ENCODE measurements at regions not wholly inside any gene's neighbourhood (a gene's known extent, or its start where the extent isn't known, plus 50 kb on each side); places are given as distances from the start of the nearest gene placed in this dataset.
A peak's percentile ranks its signal among the peaks of the same experiment; 100 is the strongest.

DNA sequence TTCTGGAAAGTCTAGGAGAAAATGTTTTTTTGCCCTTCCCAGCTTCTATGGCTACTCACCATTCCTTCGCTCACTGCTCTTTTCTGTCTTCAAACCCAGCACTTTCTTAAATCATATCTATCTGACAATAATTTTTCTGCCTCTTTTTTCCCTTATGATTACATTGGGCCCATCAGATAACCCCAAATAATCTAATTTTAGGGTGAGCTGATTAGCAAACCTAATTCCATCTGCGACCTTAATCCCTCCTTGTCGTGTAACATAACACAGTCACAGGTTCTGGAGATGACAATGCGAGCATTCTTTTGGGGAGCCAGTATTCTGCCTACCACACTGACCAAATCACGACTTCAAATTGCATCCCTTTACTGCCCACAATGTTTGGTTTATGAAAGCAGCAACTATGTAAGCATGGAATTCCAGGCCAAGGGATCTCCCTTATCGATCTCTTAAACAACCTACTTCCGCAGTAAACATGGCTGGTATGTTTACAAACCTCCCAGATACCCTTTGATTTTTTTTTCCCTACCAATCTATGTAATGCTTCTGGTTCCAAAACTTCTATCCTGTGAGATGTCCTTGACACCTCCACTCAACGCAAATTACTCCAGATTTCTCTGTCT, 2122.2 kb downstream of the MAT2B start:
- H3K27ac ChIP-seq: peak overlapping the region; percentile 65
- TF ChIP-seq, protein P1, sequence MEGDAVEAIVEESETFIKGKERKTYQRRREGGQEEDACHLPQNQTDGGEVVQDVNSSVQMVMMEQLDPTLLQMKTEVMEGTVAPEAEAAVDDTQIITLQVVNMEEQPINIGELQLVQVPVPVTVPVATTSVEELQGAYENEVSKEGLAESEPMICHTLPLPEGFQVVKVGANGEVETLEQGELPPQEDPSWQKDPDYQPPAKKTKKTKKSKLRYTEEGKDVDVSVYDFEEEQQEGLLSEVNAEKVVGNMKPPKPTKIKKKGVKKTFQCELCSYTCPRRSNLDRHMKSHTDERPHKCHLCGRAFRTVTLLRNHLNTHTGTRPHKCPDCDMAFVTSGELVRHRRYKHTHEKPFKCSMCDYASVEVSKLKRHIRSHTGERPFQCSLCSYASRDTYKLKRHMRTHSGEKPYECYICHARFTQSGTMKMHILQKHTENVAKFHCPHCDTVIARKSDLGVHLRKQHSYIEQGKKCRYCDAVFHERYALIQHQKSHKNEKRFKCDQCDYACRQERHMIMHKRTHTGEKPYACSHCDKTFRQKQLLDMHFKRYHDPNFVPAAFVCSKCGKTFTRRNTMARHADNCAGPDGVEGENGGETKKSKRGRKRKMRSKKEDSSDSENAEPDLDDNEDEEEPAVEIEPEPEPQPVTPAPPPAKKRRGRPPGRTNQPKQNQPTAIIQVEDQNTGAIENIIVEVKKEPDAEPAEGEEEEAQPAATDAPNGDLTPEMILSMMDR (conservative IDR thresholded peaks at IDR 0.05): no peak

DNA sequence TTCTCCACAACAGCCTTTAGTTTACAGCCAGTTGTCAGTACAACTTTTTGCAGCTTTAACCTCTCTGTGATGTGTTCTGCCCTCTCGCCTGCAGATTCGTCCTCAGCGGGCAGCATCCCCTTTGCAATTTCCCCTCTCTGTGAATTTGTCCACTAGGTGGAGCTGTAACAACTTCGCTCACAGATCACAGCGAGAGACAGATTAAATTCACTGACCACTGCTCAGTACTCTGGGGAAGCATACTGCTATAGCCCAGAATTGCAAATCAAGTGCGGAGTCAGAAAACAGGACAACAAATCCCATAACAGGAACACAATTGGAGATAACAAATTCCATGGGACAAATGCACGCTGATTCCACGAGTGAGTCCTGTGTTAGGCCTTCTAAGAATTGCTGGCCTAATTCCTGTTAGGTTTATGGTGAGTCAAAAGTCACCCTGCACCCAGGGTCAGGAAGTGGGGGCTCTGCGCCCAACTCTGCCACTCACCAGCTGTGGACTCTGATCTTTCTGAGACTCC, 2124.9 kb downstream of the MAT2B start:
- peak overlapping the region; percentile 65 for H3K27ac ChIP-seq
- TF ChIP-seq, protein P1 (conservative IDR thresholded peaks at IDR 0.05): peak; percentile 95

DNA sequence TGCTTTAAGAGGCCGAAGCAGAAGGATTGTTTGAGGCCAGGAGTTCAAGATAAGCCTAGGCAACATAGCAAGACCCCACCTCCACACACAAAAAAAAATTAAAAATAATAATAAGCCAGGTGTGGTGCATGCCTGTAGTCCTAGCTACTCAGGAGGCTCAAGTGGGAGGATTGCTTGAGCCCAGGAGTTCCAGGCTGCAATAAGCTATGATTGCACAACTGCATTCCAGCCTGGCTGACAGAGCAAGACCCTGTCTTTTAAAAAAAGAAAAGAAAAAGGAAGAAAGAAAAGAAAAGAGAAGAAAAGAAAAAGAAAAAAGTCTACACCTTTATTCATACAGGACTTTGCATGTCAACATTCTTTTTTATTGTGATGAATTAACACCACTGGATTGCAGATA, 2125.8 kb downstream of the MAT2B start:
- H3K27ac ChIP-seq: no peak overlapping the region; the same call in 1 of the 2 replicates
- TF ChIP-seq, protein P1 (conservative IDR thresholded peaks at IDR 0.05): no peak

DNA sequence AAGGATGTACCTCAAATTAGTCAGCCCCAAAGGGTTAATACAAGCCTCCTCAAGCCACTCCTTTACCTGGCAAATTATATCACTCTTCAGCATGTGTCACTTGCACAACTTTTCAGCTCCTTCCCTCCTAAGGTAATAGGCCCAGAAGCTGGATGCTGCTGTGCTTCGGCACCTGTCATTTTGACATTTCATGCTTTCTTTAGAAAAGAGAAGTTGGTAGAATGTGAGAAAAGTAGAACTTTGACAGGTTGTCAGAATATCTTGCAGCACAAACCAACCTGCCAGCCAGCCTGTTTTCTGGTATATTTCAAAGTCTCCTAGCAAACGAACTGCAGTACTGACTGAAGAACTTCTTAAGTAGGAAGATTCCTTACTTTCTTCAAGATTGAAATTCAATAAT, 2136.9 kb downstream of the MAT2B start:
- TF ChIP-seq, protein P1 (conservative IDR thresholded peaks at IDR 0.05): no peak
- H3K27ac ChIP-seq: no peak overlapping the region

DNA sequence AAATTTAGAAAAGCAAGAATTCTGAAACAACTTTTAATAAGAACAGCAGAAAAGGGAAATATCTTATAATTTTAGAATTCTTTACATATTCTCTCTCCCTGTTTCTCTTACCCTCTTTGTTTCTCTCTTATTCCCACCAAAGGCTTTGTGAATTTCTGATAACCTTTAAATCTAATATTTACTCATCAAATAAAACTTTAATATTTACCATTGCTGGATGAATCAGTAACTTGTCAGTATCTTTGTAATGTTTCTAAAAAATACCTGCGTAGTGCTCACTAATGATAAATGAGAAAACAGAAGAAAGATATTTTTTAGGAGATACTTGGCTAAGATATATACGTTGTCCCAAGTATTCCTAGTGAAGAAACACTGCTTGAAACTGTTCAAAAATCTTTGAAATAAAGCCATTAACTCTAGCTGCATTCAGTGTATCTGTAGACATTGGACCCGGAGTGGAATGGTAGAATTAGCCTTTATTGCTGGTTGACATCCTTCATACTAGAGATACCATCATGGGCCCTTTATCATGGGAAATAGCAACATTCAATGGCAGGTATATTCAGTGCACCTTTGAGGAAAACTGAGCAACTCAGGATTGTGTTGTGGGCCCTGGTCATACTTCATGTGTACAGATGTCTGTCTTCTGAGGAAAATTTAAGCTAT, 2160.4 kb downstream of the MAT2B start:
- peak overlapping the region; percentile 59 for H3K27ac ChIP-seq
- TF ChIP-seq, protein P1 (conservative IDR thresholded peaks at IDR 0.05): no peak

DNA sequence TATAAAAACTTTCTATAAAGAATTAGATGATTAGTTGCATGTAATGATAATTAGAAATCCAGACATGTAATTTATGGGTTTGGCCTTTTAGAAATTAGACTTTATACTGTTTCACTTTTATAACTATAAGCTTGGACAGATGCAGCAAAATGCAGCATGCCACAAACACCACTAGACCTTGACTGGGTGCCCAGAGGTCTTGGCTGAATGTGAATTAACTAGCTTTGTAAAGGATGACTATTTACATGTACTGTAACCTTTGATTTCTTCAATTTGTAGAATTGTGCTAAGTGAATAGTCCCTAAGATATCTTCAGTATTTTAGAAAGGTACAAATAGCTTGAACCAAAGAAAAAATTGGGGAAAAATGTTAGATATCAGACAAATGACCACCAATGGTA, 2168.1 kb downstream of the MAT2B start:
- TF ChIP-seq, protein P1 (conservative IDR thresholded peaks at IDR 0.05): no peak

DNA sequence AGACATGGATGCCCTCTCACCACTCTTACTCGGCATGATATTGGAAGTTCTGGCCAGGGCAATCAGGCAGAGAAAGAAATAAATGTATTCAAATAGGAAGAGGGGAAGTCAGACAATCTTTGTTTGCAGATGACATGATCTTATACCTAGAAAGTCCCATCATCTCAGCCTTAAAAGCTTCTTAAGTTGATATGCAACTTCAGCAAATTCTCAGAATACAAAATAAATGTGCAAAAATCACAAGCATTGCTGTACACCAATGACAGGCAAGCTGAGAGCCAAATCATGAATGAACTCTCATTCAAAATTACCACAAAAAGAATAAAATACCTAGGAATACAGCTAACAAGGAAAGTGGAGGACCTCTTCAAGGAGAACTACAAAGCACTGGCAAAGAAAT, 2190.4 kb downstream of the MAT2B start:
- TF ChIP-seq, protein P1 (conservative IDR thresholded peaks at IDR 0.05): no peak
- no peak overlapping the region for H3K27ac ChIP-seq

More for the DNA sequence above, 2168.1 kb downstream of the MAT2B start:
- no peak overlapping the region for H3K27ac ChIP-seq
